ENCODE measurements at regions not wholly inside any gene's neighbourhood (a gene's known extent, or its start where the extent isn't known, plus 50 kb on each side); places are given as distances from the start of the nearest gene placed in this dataset.

DNA sequence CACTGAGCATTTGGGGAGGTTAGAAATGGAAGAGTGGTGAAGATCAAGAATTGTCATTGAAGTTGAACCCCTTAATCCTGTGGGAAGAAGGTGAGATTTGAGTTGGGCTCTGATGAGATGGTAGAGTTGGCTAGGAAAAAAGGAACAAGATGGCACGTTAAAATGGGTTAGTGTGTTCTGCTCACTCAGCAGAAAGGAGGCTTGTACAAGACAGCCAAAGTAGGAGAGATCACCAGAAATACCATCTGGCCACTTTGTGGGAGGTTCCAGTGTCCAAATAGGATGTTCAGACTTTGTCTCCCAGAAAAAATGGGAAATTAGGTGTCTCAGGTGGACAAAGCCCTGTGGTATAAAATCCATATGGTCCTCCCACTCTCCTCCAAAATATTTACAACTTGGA lies 56.0 kb upstream of the SLC14A2 start:
- TF ChIP-seq, protein P1, sequence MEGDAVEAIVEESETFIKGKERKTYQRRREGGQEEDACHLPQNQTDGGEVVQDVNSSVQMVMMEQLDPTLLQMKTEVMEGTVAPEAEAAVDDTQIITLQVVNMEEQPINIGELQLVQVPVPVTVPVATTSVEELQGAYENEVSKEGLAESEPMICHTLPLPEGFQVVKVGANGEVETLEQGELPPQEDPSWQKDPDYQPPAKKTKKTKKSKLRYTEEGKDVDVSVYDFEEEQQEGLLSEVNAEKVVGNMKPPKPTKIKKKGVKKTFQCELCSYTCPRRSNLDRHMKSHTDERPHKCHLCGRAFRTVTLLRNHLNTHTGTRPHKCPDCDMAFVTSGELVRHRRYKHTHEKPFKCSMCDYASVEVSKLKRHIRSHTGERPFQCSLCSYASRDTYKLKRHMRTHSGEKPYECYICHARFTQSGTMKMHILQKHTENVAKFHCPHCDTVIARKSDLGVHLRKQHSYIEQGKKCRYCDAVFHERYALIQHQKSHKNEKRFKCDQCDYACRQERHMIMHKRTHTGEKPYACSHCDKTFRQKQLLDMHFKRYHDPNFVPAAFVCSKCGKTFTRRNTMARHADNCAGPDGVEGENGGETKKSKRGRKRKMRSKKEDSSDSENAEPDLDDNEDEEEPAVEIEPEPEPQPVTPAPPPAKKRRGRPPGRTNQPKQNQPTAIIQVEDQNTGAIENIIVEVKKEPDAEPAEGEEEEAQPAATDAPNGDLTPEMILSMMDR (IDR thresholded peaks at IDR 0.05; ENCODE audit: extremely low read depth in 1 of 2, insufficient read depth in 1 of 2, low read depth in 1 of 2, low read length in 2 of 2), result no peak
- TF ChIP-seq POLR2A (IDR thresholded peaks at IDR 0.05; ENCODE audit: low read depth, low read length), result no peak
- no peak for TF ChIP-seq EZH2 (IDR thresholded peaks at IDR 0.05; ENCODE audit: borderline replicate concordance, low read depth, low read length, severe bottlenecking)
- no peak for TF ChIP-seq POLR2AphosphoS5 (IDR thresholded peaks at IDR 0.05; ENCODE audit: insufficient read depth, low read depth, low read length)
- no peak for TF ChIP-seq JUN (IDR thresholded peaks at IDR 0.05; ENCODE audit: borderline replicate concordance, insufficient read depth, insufficient read length, low read depth)
- TF ChIP-seq MYC (IDR thresholded peaks at IDR 0.05; ENCODE audit: low read depth, low read length), result no peak
- TF ChIP-seq, protein P2, sequence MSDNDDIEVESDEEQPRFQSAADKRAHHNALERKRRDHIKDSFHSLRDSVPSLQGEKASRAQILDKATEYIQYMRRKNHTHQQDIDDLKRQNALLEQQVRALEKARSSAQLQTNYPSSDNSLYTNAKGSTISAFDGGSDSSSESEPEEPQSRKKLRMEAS (IDR thresholded peaks at IDR 0.05; ENCODE audit: insufficient read depth, insufficient read length), result no peak
- TF ChIP-seq FOS (IDR thresholded peaks at IDR 0.05; ENCODE audit: borderline replicate concordance, insufficient read depth, low read length), result no peak
- no peak for TF ChIP-seq GATA2 (IDR thresholded peaks at IDR 0.05; ENCODE audit: insufficient read depth, insufficient read length, low read depth, low read length)

Data from endothelial cell of umbilical vein (primary cell).